SK-MEL-5 (cell line): ENCODE measurements at regions not wholly inside any gene's neighbourhood (a gene's known extent, or its start where the extent isn't known, plus 50 kb on each side); places are given as distances from the start of the nearest gene placed in this dataset.

Source experiments
- DNase-seq: peaks from one replicate; pipeline ENCODE4 v3.0.0-alpha.2; 2016; ENCODE audit warnings: low read depth, low spot score
- in situ Hi-C: cut with HindIII; loops from 2 replicates; pipeline ENCODE4 v1.10.0; 2016; ENCODE audit warnings: low sequenced_read_pairs, high pct_unique_total_duplicates, low pct_unique_long_range_greater_than_20kb

- no peak for DNase-seq
- in situ Hi-C loops, result no loop called here
Measured at GRCh38 chr9:87237336-87237735, 260.3 kb upstream of the DAPK1 start.

DNA sequence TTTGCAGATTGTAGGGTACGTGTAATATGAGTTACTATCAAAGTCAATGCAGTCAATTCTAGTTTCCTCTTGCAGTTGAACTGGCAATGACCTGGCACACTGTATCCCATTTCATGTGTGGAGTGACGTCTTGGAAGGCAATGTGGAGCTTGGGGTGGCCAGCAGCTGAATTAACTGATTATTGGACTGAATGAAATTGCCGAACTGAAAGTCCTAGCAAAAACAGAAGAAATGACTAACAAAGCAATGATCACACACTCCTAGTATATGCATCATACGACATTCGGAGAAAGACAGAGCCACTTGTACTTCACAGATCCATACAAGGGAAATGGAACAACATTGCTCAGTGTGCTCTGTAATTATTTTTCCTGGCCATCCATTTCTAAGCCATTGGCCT lies 259.1 kb upstream of the DAPK1 start:
- peak; percentile 62 for DNase-seq
- in situ Hi-C loops, result no loop called here

DNA sequence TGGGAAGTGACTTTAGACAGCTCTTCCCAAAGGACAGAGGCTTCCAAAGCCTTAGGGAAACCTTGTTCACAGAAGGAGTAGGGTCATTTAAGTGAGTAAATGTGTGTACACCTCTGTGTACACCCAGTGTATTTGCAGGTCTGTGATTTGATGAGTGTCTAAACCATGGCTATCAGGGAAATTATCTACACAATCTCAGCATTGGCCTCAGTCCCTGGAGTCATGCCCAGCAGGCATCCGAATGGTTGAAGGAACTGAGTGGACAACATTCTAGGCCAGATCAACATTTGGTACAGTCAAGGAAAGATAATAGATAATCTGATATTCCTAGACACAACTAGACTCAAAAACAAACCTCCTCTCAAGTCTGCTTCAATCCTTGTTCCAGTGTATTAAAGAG lies 258.4 kb upstream of the DAPK1 start:
- DNase-seq, result no peak
- in situ Hi-C loops, result no loop called here

GRCh38 chr9:87243602-87244001 lies 254.1 kb upstream of the DAPK1 start:
- DNase-seq, result no peak
- in situ Hi-C loops, result no loop called here

- in situ Hi-C loops, result no loop called here
- DNase-seq, result no peak
Measured at GRCh38 chr9:87245271-87245670, 252.4 kb upstream of the DAPK1 start.

GRCh38 chr9:87247097-87247496 lies 250.6 kb upstream of the DAPK1 start:
- in situ Hi-C loops, result no loop called here
- DNase-seq, result no peak

DNA sequence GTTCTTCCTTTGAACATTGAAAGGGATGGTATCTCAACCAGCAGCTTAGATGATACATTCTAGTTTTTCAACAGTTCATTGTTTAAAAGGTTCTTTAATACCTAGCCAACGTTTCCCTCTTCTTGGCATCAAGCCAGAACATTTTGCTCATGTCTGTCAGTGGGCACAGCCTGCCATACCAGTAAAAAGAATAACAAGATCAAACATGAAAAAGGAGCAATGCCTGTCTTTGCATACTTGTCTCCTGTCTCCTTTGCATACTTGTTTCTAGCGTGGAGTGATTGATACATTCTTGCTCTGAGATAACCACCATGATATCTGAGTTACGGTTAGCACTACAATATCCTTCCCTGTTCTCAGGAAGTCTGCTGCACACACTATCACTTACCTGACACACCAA lies 248.6 kb upstream of the DAPK1 start:
- in situ Hi-C loops, result no loop called here
- no peak for DNase-seq

DNA sequence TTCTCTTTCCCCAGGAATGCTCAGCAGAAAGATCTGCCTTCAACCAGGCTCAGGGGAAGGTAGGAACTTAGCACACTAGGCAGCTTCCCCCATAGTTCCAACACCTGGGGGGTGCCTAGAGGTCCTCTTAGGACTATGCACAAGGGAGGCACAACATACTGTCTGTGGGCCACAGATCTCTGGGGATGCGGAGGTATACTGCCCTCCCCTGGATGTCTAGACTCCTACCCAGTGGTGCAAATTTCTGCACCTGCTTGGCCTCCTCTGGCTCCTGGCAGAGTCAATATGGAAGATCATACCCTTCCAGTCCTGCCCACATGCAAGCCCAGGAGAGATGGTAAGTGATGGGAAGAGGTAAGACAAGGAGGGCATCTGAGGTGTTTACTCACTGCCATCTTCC lies 247.5 kb upstream of the DAPK1 start:
- peak; percentile 49 for DNase-seq
- in situ Hi-C loops, result no loop called here

- in situ Hi-C loops, result no loop called here
- no peak for DNase-seq
Measured at GRCh38 chr9:87255431-87256155, 242.1 kb upstream of the DAPK1 start.

GRCh38 chr9:87256973-87257372 lies 240.7 kb upstream of the DAPK1 start:
- peak; percentile 99 for DNase-seq
- in situ Hi-C loops, result no loop called here

DNA sequence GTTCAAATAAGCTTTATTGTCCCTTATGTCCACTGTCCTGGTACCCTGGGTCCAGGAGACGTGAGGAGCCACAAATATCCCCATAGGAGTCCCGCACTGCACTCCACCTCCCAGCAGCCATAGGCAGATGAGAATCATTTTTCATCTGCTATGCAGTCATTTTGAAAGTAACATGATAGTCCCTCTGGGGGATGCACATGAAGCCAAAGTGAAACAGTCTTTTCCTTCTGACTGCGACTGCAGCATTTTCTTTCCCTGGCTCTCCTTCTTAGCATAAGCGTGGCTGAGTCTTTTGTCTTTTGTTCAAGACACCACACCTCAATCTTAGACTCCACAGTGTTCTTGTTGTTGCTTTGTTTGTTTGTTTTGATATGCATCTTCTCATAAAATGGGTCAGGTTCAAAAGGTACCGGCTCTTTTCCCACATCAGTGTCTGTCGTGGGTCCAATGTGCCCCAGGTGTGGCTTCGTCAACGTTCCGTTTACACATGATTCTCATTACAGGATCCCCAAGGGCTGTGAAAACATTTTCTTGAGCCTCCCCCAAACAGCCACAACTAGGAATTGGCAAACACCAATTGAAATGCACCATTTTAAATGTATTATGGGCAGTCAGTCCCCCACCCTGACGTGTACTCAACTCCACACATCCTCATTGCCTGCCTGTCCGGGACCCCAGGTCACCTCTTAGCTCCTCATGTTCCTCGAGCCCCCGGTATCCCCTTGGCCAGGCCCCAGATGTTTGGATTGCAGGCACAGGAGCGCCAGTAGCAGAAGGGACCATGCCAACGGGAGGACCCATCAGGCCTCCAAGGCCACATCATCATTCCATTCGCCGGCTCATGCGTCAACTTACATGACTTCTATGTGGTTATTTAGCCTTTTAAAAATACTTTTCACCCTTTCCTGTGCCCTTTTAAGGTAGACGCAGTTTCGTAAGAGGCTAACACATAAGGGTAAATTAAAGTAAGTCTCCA lies 237.8 kb upstream of the DAPK1 start:
- in situ Hi-C loops, result no loop called here
- DNase-seq, result peak; percentile 51

DNA sequence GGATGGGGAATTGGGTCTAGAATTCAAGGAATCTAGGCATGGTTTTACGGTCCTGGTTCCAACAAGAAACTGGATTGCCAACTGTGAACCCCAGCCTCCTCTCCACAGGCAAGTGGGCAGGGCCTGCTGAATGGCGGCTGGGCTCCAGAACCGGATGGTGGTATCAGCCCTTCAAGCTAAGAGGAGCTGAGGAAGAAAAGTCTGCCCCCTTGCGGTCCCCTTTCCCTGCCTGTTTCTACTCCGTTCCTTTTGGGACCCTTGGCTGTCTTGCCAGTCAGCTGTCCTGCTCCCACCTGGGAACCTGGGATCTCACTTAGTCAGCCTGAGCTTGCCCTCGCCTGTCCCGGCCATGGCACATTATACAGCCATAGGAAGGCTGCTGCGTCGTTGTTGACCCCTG lies 234.4 kb upstream of the DAPK1 start:
- in situ Hi-C loops, result no loop called here

GRCh38 chr9:87266697-87267096 lies 231.0 kb upstream of the DAPK1 start:
- in situ Hi-C loops, result no loop called here

More for the DNA sequence above, 234.4 kb upstream of the DAPK1 start:
- peak; percentile 40 for DNase-seq

DNA sequence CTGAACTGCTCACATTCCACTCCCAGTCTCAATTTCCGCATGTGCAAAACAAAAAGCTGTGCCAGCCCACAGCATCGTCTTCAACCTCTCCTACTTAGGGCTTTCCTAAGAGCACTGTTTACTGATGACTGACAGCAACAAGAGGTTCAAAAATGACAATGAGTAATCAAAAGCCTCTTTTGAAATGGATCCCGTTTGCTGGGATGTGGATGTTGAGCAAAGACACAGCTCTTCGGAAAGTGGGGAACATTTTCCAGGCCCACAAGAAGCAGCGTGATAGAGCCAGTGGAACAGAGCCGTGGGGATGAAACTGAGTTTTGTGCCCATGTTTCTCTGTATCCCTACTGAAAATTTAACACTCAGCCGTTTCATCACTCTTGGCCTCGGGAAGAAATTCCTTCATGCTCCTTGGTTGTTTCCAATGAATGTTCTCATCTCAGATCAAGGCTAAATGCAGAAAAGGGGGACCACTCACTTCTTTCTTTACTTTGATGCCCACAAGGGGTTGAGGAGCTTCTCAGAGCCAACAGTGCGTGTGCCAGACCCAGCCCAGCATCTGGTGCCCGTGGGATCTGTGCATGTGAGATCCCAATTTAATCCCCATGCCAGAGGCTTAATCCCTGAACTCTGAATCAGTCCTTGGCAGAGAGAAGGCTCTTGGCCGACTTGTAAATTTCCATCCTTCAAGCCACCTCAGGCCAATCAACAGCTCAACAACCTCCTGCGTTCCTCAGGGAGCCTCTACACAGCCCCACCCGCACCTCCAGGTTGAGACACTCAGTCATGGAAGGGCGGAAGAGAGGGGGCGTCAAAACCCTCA lies 230.2 kb upstream of the DAPK1 start:
- in situ Hi-C loops, result no loop called here
- no peak for DNase-seq

More at GRCh38 chr9:87266697-87267096, 231.0 kb upstream of the DAPK1 start:
- no peak for DNase-seq

DNA sequence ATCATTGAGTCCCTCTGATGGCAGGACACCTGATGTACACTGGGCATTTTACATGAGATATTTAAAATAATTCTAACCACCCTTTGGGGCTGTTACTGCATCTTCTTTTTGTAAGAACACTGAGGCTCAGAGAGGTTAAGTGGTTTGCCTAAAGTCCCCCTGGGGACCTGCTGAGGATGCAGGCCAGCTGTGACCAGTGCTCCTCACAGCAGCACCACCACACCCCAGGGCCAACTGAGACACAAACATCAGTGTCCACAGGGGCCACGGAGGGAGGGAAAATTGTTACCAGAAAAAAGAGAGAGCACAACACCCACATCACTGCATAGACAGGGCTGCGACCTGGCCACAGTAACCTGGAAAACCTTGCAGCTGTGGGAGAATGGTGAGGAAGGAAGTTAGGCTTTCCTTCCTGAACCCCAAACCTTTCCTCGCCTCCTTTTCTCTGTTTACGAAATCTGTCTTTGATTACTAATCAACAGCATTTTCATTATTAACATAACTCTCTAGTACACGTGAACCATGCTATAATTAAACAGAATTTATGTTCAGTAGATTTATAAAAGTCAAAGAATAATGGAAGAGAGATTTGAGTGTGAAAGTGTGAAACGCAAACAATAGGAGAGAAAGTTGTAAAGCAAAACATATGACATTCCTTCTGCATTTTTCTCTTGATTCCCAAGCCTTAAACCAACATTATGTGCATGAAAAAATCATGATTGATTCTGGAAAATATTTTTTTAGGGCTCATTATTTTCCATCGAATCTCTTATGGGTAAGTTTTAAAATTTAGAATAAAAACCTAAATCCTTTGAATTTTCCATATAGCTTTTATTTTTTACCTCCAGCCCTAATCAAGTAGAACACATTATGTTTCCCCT lies 228.1 kb upstream of the DAPK1 start:
- in situ Hi-C loops, result no loop called here
- no peak for DNase-seq

DNA sequence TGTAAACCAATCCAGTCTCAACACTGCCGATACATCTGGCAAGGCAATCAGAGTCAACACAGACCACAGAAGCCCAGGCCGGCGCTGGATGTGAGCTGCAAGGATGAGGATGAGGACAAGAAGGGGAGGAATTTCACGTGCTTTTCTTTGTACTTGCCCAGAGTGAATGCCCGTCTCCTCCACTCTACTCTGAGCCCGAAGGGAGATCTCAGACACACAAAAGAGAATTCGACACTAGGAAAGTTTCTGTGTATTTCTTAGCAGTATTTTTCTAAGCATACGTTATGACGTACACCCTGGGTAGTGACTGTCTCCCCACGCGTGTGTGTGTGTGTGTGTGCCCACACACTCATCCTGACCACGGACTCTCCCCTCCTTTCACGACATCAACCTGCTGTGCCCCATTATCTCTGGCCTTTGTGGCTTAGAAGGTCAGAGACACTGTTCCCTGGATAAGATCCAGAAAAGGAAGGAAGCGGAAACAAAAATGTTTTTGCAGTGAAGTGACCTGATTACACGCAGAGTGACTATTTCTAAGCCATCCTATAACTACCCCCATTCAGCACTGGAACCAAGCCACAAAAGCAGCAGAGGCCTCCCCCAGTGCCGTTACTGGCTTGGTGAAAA lies 227.3 kb upstream of the DAPK1 start:
- in situ Hi-C loops, result no loop called here

GRCh38 chr9:87270848-87271234 lies 226.8 kb upstream of the DAPK1 start:
- no peak for DNase-seq
- in situ Hi-C loops, result no loop called here

More for the DNA sequence above, 227.3 kb upstream of the DAPK1 start:
- peak; percentile 46 for DNase-seq
